Esophagus muscularis mucosa (tissue), 3 donors: ENCODE measurements at regions not wholly inside any gene's neighbourhood (a gene's known extent, or its start where the extent isn't known, plus 50 kb on each side); places are given as distances from the start of the nearest gene placed in this dataset.

ENCODE experiments used
- POLR2A ChIP-seq: fragments of 450-650 bp; IDR thresholded peaks from one replicate; pipeline ENCODE4 v1.6.1; 2017; ENCODE audit warnings: antibody characterized with exemption, moderate library complexity, mild to moderate bottlenecking, low read depth
- TF ChIP-seq, protein P1 (sequence below), 3 experiments: fragments of 200-600 bp in 2 of 3; fragments of 450-650 bp in 1 of 3; sonication (generic) in 2 of 3; IDR thresholded peaks; one replicate each; pipeline ENCODE4 v1.5.1; 2017 to 2019; ENCODE audit warnings: antibody characterized with exemption in 3 of 3, mild to moderate bottlenecking in 2 of 3, moderate library complexity in 1 of 3

DNA sequence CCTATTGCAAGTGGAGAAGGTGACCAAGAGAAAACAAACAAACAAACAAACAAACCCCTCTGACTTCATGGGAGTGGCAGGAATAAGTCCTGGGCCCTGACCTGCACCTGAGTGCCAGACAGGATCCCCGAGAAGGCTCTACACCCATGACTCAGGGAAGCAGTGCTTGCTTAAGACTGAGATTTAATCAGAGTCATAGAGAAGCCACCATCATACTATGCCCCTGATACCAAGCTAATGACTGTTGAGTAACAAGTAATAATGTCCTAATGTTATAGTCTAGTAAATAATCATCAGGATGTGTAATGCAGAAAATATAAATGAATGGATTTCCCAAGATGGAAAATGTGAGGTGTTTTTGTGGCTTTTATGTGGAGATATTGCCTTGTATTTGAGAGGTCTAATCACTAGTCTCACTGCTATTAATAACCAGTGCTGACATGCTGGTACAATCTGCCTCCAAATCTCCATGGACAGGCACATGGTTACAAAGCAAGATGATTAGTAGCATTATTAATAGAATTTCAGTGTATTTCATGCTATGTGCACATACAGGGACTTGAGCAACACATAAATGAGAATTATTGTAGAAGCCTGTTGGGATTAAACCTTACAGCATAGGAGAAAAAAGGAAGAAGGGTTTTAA lies 1290.9 kb downstream of the MRPL39 start:
- TF ChIP-seq POLR2A = no peak
- TF ChIP-seq, protein P1, sequence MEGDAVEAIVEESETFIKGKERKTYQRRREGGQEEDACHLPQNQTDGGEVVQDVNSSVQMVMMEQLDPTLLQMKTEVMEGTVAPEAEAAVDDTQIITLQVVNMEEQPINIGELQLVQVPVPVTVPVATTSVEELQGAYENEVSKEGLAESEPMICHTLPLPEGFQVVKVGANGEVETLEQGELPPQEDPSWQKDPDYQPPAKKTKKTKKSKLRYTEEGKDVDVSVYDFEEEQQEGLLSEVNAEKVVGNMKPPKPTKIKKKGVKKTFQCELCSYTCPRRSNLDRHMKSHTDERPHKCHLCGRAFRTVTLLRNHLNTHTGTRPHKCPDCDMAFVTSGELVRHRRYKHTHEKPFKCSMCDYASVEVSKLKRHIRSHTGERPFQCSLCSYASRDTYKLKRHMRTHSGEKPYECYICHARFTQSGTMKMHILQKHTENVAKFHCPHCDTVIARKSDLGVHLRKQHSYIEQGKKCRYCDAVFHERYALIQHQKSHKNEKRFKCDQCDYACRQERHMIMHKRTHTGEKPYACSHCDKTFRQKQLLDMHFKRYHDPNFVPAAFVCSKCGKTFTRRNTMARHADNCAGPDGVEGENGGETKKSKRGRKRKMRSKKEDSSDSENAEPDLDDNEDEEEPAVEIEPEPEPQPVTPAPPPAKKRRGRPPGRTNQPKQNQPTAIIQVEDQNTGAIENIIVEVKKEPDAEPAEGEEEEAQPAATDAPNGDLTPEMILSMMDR (IDR thresholded peaks at IDR 0.05) = no peak
